ENCODE measurements at regions not wholly inside any gene's neighbourhood (a gene's known extent, or its start where the extent isn't known, plus 50 kb on each side); places are given as distances from the start of the nearest gene placed in this dataset.

GRCh38 chr9:82891321-82891720 is 171.6 kb downstream of the RASEF start:
- no peak overlapping the region for H3K4me3 ChIP-seq
- TF ChIP-seq EP300 (IDR thresholded peaks at IDR 0.05) (no peak), CTCF (IDR thresholded peaks at IDR 0.05) (no peak)
- no peaks in the 10 kb centered on the region for H3K36me3 ChIP-seq
- WGBS: 72% methylated on average over 1 of the region's 1 CpG
- no peak for DNase-seq (ENCODE audit: low spot score in 2 of 2)
- H3K27ac ChIP-seq: no peak overlapping the region
- no peaks in the 10 kb centered on the region for H3K4me1 ChIP-seq
- H3K27me3 ChIP-seq: no peaks in the 10 kb centered on the region
- no peaks in the 10 kb centered on the region for H3K9me3 ChIP-seq

GRCh38 chr9:82893549-82893948 is 169.4 kb downstream of the RASEF start:
- H3K27ac ChIP-seq: no peak overlapping the region
- no peaks in the 10 kb centered on the region for H3K27me3 ChIP-seq
- no peaks in the 10 kb centered on the region for H3K36me3 ChIP-seq
- H3K4me1 ChIP-seq: no peaks in the 10 kb centered on the region
- no peaks in the 10 kb centered on the region for H3K9me3 ChIP-seq
- H3K4me3 ChIP-seq: no peak overlapping the region
- DNase-seq (ENCODE audit: low spot score in 2 of 2): no peak
- TF ChIP-seq POLR2A (IDR thresholded peaks at IDR 0.05) (no peak), CTCF (IDR thresholded peaks at IDR 0.05) (no peak), POLR2AphosphoS5 (IDR thresholded peaks at IDR 0.05) (no peak), EP300 (IDR thresholded peaks at IDR 0.05) (no peak)

- 75% methylated on average over 1 of the region's 1 CpG for WGBS
- no peak overlapping the region for H3K27ac ChIP-seq
These were observed 168.4 kb downstream of the RASEF start for GRCh38 chr9:82894548-82894947.

GRCh38 chr9:82894961-82895821 is 167.8 kb downstream of the RASEF start:
- no peak overlapping the region for H3K27ac ChIP-seq

More at GRCh38 chr9:82894548-82894947, 168.4 kb downstream of the RASEF start:
- Histone ChIP-seq H3K27me3 (no peaks in the 10 kb centered on the region), H3K4me3 (no peak overlapping the region), H3K36me3 (no peaks in the 10 kb centered on the region), H3K4me1 (no peaks in the 10 kb centered on the region), H3K9me3 (no peaks in the 10 kb centered on the region)
- DNase-seq (ENCODE audit: low spot score in 2 of 2): no peak
- TF ChIP-seq CTCF (IDR thresholded peaks at IDR 0.05) (no peak), POLR2AphosphoS5 (IDR thresholded peaks at IDR 0.05) (no peak), POLR2A (IDR thresholded peaks at IDR 0.05) (no peak), EP300 (IDR thresholded peaks at IDR 0.05) (no peak)

GRCh38 chr9:82895822-82896110 is 167.2 kb downstream of the RASEF start:
- Histone ChIP-seq H3K36me3 (no peaks in the 10 kb centered on the region), H3K27ac (no peak overlapping the region), H3K4me1 (no peaks in the 10 kb centered on the region), H3K4me3 (no peak overlapping the region), H3K9me3 (no peaks in the 10 kb centered on the region), H3K27me3 (no peaks in the 10 kb centered on the region)
- TF ChIP-seq CTCF (IDR thresholded peaks at IDR 0.05): no peak
- TF ChIP-seq POLR2A (IDR thresholded peaks at IDR 0.05): no peak
- TF ChIP-seq POLR2AphosphoS5 (IDR thresholded peaks at IDR 0.05): no peak
- no peak for TF ChIP-seq EP300 (IDR thresholded peaks at IDR 0.05)
- no peak for DNase-seq (ENCODE audit: low spot score in 2 of 2)
- 68% methylated on average over 1 of the region's 1 CpG for WGBS

More at GRCh38 chr9:82894961-82895821, 167.8 kb downstream of the RASEF start:
- Histone ChIP-seq H3K9me3 (no peaks in the 10 kb centered on the region), H3K36me3 (no peaks in the 10 kb centered on the region), H3K4me3 (no peak overlapping the region), H3K27me3 (no peaks in the 10 kb centered on the region), H3K4me1 (no peaks in the 10 kb centered on the region)
- no peak for TF ChIP-seq POLR2A (IDR thresholded peaks at IDR 0.05)
- no peak for TF ChIP-seq POLR2AphosphoS5 (IDR thresholded peaks at IDR 0.05)
- no peak for TF ChIP-seq EP300 (IDR thresholded peaks at IDR 0.05)
- no peak for TF ChIP-seq CTCF (IDR thresholded peaks at IDR 0.05)
- DNase-seq (ENCODE audit: low spot score in 2 of 2): no peak
- WGBS: 58% methylated on average over 4 of the region's 4 CpGs

All from suprapubic skin (tissue), 4 donors.